Hepatocyte (in vitro differentiated cells): ENCODE measurements at regions not wholly inside any gene's neighbourhood (a gene's known extent, or its start where the extent isn't known, plus 50 kb on each side); places are given as distances from the start of the nearest gene placed in this dataset.

Source experiments
- DNase-seq: peaks from one replicate; pipeline ENCODE4 v3.0.0-alpha.2; 2016; ENCODE audit warnings: low spot score
- H2AFZ ChIP-seq: fragments of 200-600 bp; sonication (generic); 2 replicates; pipeline ENCODE4 v1.6.0; 2016; ENCODE audit warnings: antibody characterized with exemption, mild to moderate bottlenecking
- H3K27ac ChIP-seq: fragments of 200-600 bp; sonication (generic); 2 replicates; pipeline ENCODE4 v1.5.1; 2016; ENCODE audit warnings: mild to moderate bottlenecking
- H3K27me3 ChIP-seq: fragments of 200-600 bp; sonication (generic); 2 replicates; pipeline ENCODE4 v1.6.1; 2016
- H3K36me3 ChIP-seq: fragments of 200-600 bp; sonication (generic); replicated peaks from 2 replicates; pipeline ENCODE4 v1.5.1; 2016; ENCODE audit warnings: low read depth; ENCODE audit not compliant: insufficient read depth
- H3K4me1 ChIP-seq: fragments of 200-600 bp; sonication (generic); 2 replicates; pipeline ENCODE4 v1.5.1; 2016; ENCODE audit warnings: mild to moderate bottlenecking, moderate library complexity; ENCODE audit not compliant: insufficient read depth
- H3K4me2 ChIP-seq: fragments of 200-600 bp; sonication (generic); 2 replicates; pipeline ENCODE4 v1.6.0; 2016
- H3K4me3 ChIP-seq: fragments of 200-600 bp; sonication (generic); 2 replicates; pipeline ENCODE4 v1.5.1; 2016; ENCODE audit warnings: mild to moderate bottlenecking
- H3K79me2 ChIP-seq: fragments of 200-600 bp; sonication (generic); 2 replicates; pipeline ENCODE4 v1.6.0; 2017; ENCODE audit warnings: mild to moderate bottlenecking
- H3K9me2 ChIP-seq: fragments of 200-600 bp; sonication (generic); replicated peaks from 2 replicates; pipeline ENCODE4 v1.6.0; 2017; ENCODE audit warnings: mild to moderate bottlenecking; ENCODE audit not compliant: insufficient read depth
- H3K9me3 ChIP-seq: fragments of 200-600 bp; sonication (generic); 2 replicates; pipeline ENCODE4 v1.5.1; 2016; ENCODE audit warnings: low read depth, mild to moderate bottlenecking
- H4K20me1 ChIP-seq: fragments of 200-600 bp; sonication (generic); 2 replicates; pipeline ENCODE4 v1.6.0; 2016; ENCODE audit warnings: mild to moderate bottlenecking; ENCODE audit not compliant: insufficient read depth, poor library complexity, severe bottlenecking
- CTCF ChIP-seq: fragments of 200-600 bp; sonication (generic); IDR thresholded peaks from 2 replicates; pipeline ENCODE4 v1.5.1; 2016; ENCODE audit warnings: antibody characterized with exemption, mild to moderate bottlenecking; ENCODE audit not compliant: poor library complexity
- EZH2 ChIP-seq: fragments of 200-600 bp; sonication (generic); IDR thresholded peaks from 2 replicates; pipeline ENCODE4 v1.6.1; 2016; ENCODE audit warnings: antibody characterized with exemption, mild to moderate bottlenecking, borderline replicate concordance
- EZH2phosphoT487 ChIP-seq: fragments of 200-600 bp; sonication (generic); IDR thresholded peaks from one replicate; pipeline ENCODE4 v1.6.1; 2018; ENCODE audit warnings: antibody characterized with exemption, mild to moderate bottlenecking, low read depth, moderate library complexity; ENCODE audit not compliant: unreplicated experiment, severe bottlenecking
- WGBS: methylation state at CpG from one replicate; pipeline ENCODE4 v1.1.6; 2016; ENCODE audit warnings: low lambda C conversion rate; ENCODE audit errors: missing lambda C conversion rate; 5-methylcytosine and 5-hydroxymethylcytosine counted together

- H3K4me3 ChIP-seq: no peak overlapping the region
- no peaks in the 10 kb centered on the region for H3K4me1 ChIP-seq
- no peak for DNase-seq
- no peaks in the 10 kb centered on the region for H3K27me3 ChIP-seq
- H3K9me3 ChIP-seq: no peaks in the 10 kb centered on the region
- TF ChIP-seq CTCF: no peak
- TF ChIP-seq EZH2: no peak
- TF ChIP-seq EZH2phosphoT487: no peak
- no peak overlapping the region for H3K4me2 ChIP-seq
- no peaks in the 10 kb centered on the region for H4K20me1 ChIP-seq
- WGBS: 83% methylated on average over 1 of the region's 1 CpG
- no peak overlapping the region for H2AFZ ChIP-seq
- no peak overlapping the region for H3K27ac ChIP-seq
- H3K9me2 ChIP-seq: no peaks in the 10 kb centered on the region
- H3K36me3 ChIP-seq: no peaks in the 10 kb centered on the region
- no peaks in the 10 kb centered on the region for H3K79me2 ChIP-seq
Measured at GRCh38 chrX:146451136-146451535, 358.4 kb upstream of the CXorf51B start.

- no peaks in the 10 kb centered on the region for H3K4me1 ChIP-seq
- H3K27ac ChIP-seq: no peak overlapping the region
- no peaks in the 10 kb centered on the region for H3K9me2 ChIP-seq
- DNase-seq: no peak
- no peaks in the 10 kb centered on the region for H3K27me3 ChIP-seq
- H3K36me3 ChIP-seq: no peaks in the 10 kb centered on the region
- H3K4me3 ChIP-seq: no peak overlapping the region
- TF ChIP-seq EZH2phosphoT487: no peak
- TF ChIP-seq CTCF: no peak
- no peak for TF ChIP-seq EZH2
- no peak overlapping the region for H3K4me2 ChIP-seq
- no peaks in the 10 kb centered on the region for H4K20me1 ChIP-seq
- no peaks in the 10 kb centered on the region for H3K79me2 ChIP-seq
- H2AFZ ChIP-seq: no peak overlapping the region
- no peaks in the 10 kb centered on the region for H3K9me3 ChIP-seq
Measured at GRCh38 chrX:146454363-146454762, 355.2 kb upstream of the CXorf51B start.

- 85% methylated on average over 2 of the region's 2 CpGs for WGBS
- no peaks in the 10 kb centered on the region for H3K27me3 ChIP-seq
- no peaks in the 10 kb centered on the region for H3K9me2 ChIP-seq
- H3K9me3 ChIP-seq: no peaks in the 10 kb centered on the region
- H3K4me2 ChIP-seq: no peak overlapping the region
- H3K4me3 ChIP-seq: no peak overlapping the region
- no peak overlapping the region for H3K27ac ChIP-seq
- H4K20me1 ChIP-seq: no peaks in the 10 kb centered on the region
- H3K4me1 ChIP-seq: no peaks in the 10 kb centered on the region
- TF ChIP-seq EZH2phosphoT487 (no peak), CTCF (no peak), EZH2 (no peak)
- no peak overlapping the region for H2AFZ ChIP-seq
- no peaks in the 10 kb centered on the region for H3K36me3 ChIP-seq
- no peaks in the 10 kb centered on the region for H3K79me2 ChIP-seq
- no peak for DNase-seq
Measured at GRCh38 chrX:146456058-146456457, 353.5 kb upstream of the CXorf51B start.

- H3K4me3 ChIP-seq: no peak overlapping the region
- no peaks in the 10 kb centered on the region for H3K27me3 ChIP-seq
- H3K9me3 ChIP-seq: no peaks in the 10 kb centered on the region
- H3K4me1 ChIP-seq: no peaks in the 10 kb centered on the region
- H3K79me2 ChIP-seq: no peaks in the 10 kb centered on the region
- WGBS: 90% methylated on average over 10 of the region's 10 CpGs
- no peaks in the 10 kb centered on the region for H4K20me1 ChIP-seq
- H3K9me2 ChIP-seq: no peaks in the 10 kb centered on the region
- H3K27ac ChIP-seq: no peak overlapping the region
- no peak for TF ChIP-seq EZH2phosphoT487
- no peak for TF ChIP-seq EZH2
- no peak for TF ChIP-seq CTCF
- no peak overlapping the region for H2AFZ ChIP-seq
- no peak overlapping the region for H3K4me2 ChIP-seq
- no peaks in the 10 kb centered on the region for H3K36me3 ChIP-seq
- no peak for DNase-seq
Measured at GRCh38 chrX:146477341-146477740, 332.2 kb upstream of the CXorf51B start.
